Activated gamma-delta T cell treated with Interleukin-2 at 50 U/mL for 16 hours (primary cell): ENCODE measurements at regions not wholly inside any gene's neighbourhood (a gene's known extent, or its start where the extent isn't known, plus 50 kb on each side); places are given as distances from the start of the nearest gene placed in this dataset.
A peak's percentile ranks its signal among the peaks of the same experiment; 100 is the strongest.

Source experiments
- DNase-seq: peaks from one replicate; pipeline ENCODE4 v3.0.0-alpha.2; 2020

- no peak for DNase-seq
Observed at GRCh38 chr12:127267128-127267527, 999.8 kb upstream of the TMEM132C start.

- DNase-seq: no peak
Observed at GRCh38 chr12:127268213-127268612, 998.8 kb upstream of the TMEM132C start.

GRCh38 chr12:127268706-127269425 is 998.1 kb upstream of the TMEM132C start:
- no peak for DNase-seq

- DNase-seq: no peak
Observed at GRCh38 chr12:127270193-127270592, 996.8 kb upstream of the TMEM132C start.

- no peak for DNase-seq
Observed at GRCh38 chr12:127271776-127272175, 995.2 kb upstream of the TMEM132C start.

- DNase-seq: no peak
Observed at GRCh38 chr12:127272864-127273263, 994.1 kb upstream of the TMEM132C start.

GRCh38 chr12:127273626-127274025 is 993.3 kb upstream of the TMEM132C start:
- DNase-seq: no peak

GRCh38 chr12:127275416-127275815 is 991.6 kb upstream of the TMEM132C start:
- no peak for DNase-seq

- DNase-seq: no peak
Observed at GRCh38 chr12:127277882-127278281, 989.1 kb upstream of the TMEM132C start.

- DNase-seq: no peak
Observed at GRCh38 chr12:127278351-127278750, 988.6 kb upstream of the TMEM132C start.

- DNase-seq: peak; percentile 43
Observed at GRCh38 chr12:127280393-127281275, 986.3 kb upstream of the TMEM132C start.

- no peak for DNase-seq
Observed at GRCh38 chr12:127282786-127283565, 984.0 kb upstream of the TMEM132C start.

- DNase-seq: no peak
Observed at GRCh38 chr12:127284021-127284420, 982.9 kb upstream of the TMEM132C start.

- DNase-seq: no peak
Observed at GRCh38 chr12:127284870-127285431, 982.0 kb upstream of the TMEM132C start.

- no peak for DNase-seq
Observed at GRCh38 chr12:127286281-127286680, 980.7 kb upstream of the TMEM132C start.

- no peak for DNase-seq
Observed at GRCh38 chr12:127287256-127287655, 979.7 kb upstream of the TMEM132C start.

GRCh38 chr12:127290251-127290650 is 976.7 kb upstream of the TMEM132C start:
- DNase-seq: no peak

GRCh38 chr12:127292736-127293135 is 974.2 kb upstream of the TMEM132C start:
- no peak for DNase-seq

GRCh38 chr12:127293507-127294310 is 973.3 kb upstream of the TMEM132C start:
- peak; percentile 26 for DNase-seq

GRCh38 chr12:127294651-127295210 is 972.2 kb upstream of the TMEM132C start:
- no peak for DNase-seq

- DNase-seq: no peak
Observed at GRCh38 chr12:127295630-127296029, 971.3 kb upstream of the TMEM132C start.

- no peak for DNase-seq
Observed at GRCh38 chr12:127296591-127296990, 970.4 kb upstream of the TMEM132C start.
